CD4-positive, alpha-beta T cell (primary cell): ENCODE measurements at regions not wholly inside any gene's neighbourhood (a gene's known extent, or its start where the extent isn't known, plus 50 kb on each side); places are given as distances from the start of the nearest gene placed in this dataset.
A peak's percentile ranks its signal among the peaks of the same experiment; 100 is the strongest.

Experiments
- ATAC-seq: fragments of 200-7000 bp; cut with Tn5 transposase; one replicate; pipeline ENCODE4 v1.10.0; 2022; ENCODE audit warnings: mild to moderate bottlenecking; ENCODE audit not compliant: poor library complexity
- CTCF ChIA-PET: fragments of 350-600 bp; sonication (Branson Sonifier 250); formaldehyde crosslinking; loops from one replicate; lab custom pipeline; 2021; ENCODE audit warnings: antibody characterized with exemption, inconsistent platforms; lab: Charles Lee
- POLR2A ChIA-PET: fragments of 350-600 bp; sonication (Branson Sonifier 250); formaldehyde crosslinking; loops from one replicate; lab custom pipeline; 2021; ENCODE audit warnings: antibody characterized with exemption, inconsistent platforms; lab: Charles Lee
- DNase-seq, 14 experiments: peaks; one replicate each; pipeline ENCODE4 v3.0.0-alpha.2; 2013 to 2020; ENCODE audit warnings: mixed read lengths in 2 of 14
- H3K27ac ChIP-seq, 2 donors: one replicate each; pipeline versions ENCODE4 v1.5.1 to v1.7.0; 2013; ENCODE audit warnings: low read length in 2 of 2, low read depth in 1 of 2, mild to moderate bottlenecking in 1 of 2
- H3K27me3 ChIP-seq, 2 experiments: 1 replicate in 1 of 2; 2 replicates in 1 of 2; pipeline versions ENCODE4 v1.6.1 to v1.7.0; 2013; ENCODE audit warnings: low read length in 2 of 2, control low read depth in 1 of 2, mild to moderate bottlenecking in 1 of 2, moderate library complexity in 1 of 2; ENCODE audit not compliant: insufficient read depth in 2 of 2, control insufficient read depth in 1 of 2
- H3K36me3 ChIP-seq: one replicate; pipeline ENCODE4 v1.6.1; 2013; ENCODE audit warnings: low read length, control low read depth; ENCODE audit not compliant: insufficient read depth
- H3K4me1 ChIP-seq: one replicate; pipeline ENCODE4 v1.6.1; 2013; ENCODE audit warnings: low read length, control low read depth; ENCODE audit not compliant: insufficient read depth
- H3K4me3 ChIP-seq: one replicate; pipeline ENCODE4 v1.5.1; 2013; ENCODE audit warnings: mild to moderate bottlenecking, low read length, moderate library complexity
- H3K9me3 ChIP-seq, 2 experiments: 1 replicate in 1 of 2; 2 replicates in 1 of 2; pipeline versions ENCODE4 v1.6.1 to v1.7.0; 2013; ENCODE audit warnings: low read length in 2 of 2, mild to moderate bottlenecking in 2 of 2, control low read depth in 1 of 2, moderate library complexity in 1 of 2; ENCODE audit not compliant: control insufficient read depth in 1 of 2, insufficient read depth in 1 of 2
- H3K27ac Mint-ChIP-seq: one replicate; pipeline ENCODE4 v1.8.0; 2020; ENCODE audit warnings: mixed read lengths
- H3K27me3 Mint-ChIP-seq: one replicate; pipeline ENCODE4 v1.8.0; 2021; ENCODE audit warnings: mixed read lengths
- H3K36me3 Mint-ChIP-seq: one replicate; pipeline ENCODE4 v1.8.0; 2021; ENCODE audit warnings: low read depth, mixed read lengths
- H3K4me1 Mint-ChIP-seq: one replicate; pipeline ENCODE4 v1.8.0; 2021; ENCODE audit warnings: low read depth, mixed read lengths
- H3K4me3 Mint-ChIP-seq: one replicate; pipeline ENCODE4 v1.8.0; 2020; ENCODE audit warnings: mild to moderate bottlenecking, mixed read lengths
- H3K9me3 Mint-ChIP-seq: one replicate; pipeline ENCODE4 v1.8.0; 2020; ENCODE audit warnings: mixed read lengths
- CTCF ChIP-seq: fragments of 200-600 bp; IDR thresholded peaks from one replicate; pipeline ENCODE4 v1.8.0; 2022; ENCODE audit warnings: antibody characterized with exemption, mild to moderate bottlenecking
- intact Hi-C, 2 experiments: fragments of 100-400 bp; cut with DNase I in 1 of 2; cut with micrococcal nuclease in 1 of 2; formaldehyde crosslinking; loops; one replicate each; pipeline versions ENCODE4 v1.15.1 to v1.9.0; 2023 to 2025; cut with DNase I, micrococcal nuclease

GRCh38 chr5:82356021-82356420, 77.9 kb upstream of the RPS23 start:
- intact Hi-C loops, result loop anchor here (5.0 to 10.0 kb wide), 4 partner anchors 109 to 1359 kb away; partner anchors contain the start of genes TMEM167A (in 1 of the 2) and XRCC4 (in 1 of the 2)
- DNase-seq (no peak), ATAC-seq (no peak)
- POLR2A ChIA-PET, result no interaction called here
- peaks cover 24% of the 10 kb centered on the region for H3K4me1 ChIP-seq
- no peak overlapping the region for H3K27ac ChIP-seq
- no peak overlapping the region for H3K4me3 Mint-ChIP-seq
- no peaks in the 10 kb centered on the region for H3K27me3 Mint-ChIP-seq
- H3K4me1 Mint-ChIP-seq, result peaks cover 40% of the 10 kb centered on the region
- no peaks in the 10 kb centered on the region for H3K36me3 ChIP-seq
- H3K27ac Mint-ChIP-seq, result peak overlapping the region; percentile 6
- no peaks in the 10 kb centered on the region for H3K9me3 Mint-ChIP-seq
- H3K36me3 Mint-ChIP-seq, result no peaks in the 10 kb centered on the region
- H3K4me3 ChIP-seq, result no peak overlapping the region
- CTCF ChIA-PET, result no interaction called here
- no peaks in the 10 kb centered on the region for H3K9me3 ChIP-seq
- TF ChIP-seq CTCF, result no peak
- no peaks in the 10 kb centered on the region for H3K27me3 ChIP-seq

GRCh38 chr5:82355496-82355895, 77.3 kb upstream of the RPS23 start:
- no peak for DNase-seq
- H3K27me3 ChIP-seq, result no peaks in the 10 kb centered on the region
- peak overlapping the region; percentile 6 for H3K27ac Mint-ChIP-seq
- ChIA-PET CTCF (no interaction called here), POLR2A (no interaction called here)
- H3K4me1 ChIP-seq, result peaks cover 24% of the 10 kb centered on the region
- intact Hi-C loops, result loop anchor here (2.0 to 10.0 kb wide), 5 partner anchors 79 to 1359 kb away; partner anchors contain the start of genes TMEM167A (in 1 of the 2) and XRCC4 (in 1 of the 2)
- H3K36me3 Mint-ChIP-seq, result no peaks in the 10 kb centered on the region
- no peaks in the 10 kb centered on the region for H3K36me3 ChIP-seq
- H3K9me3 Mint-ChIP-seq, result no peaks in the 10 kb centered on the region
- H3K27me3 Mint-ChIP-seq, result no peaks in the 10 kb centered on the region
- no peak for ATAC-seq
- H3K27ac ChIP-seq, result no peak overlapping the region
- H3K4me1 Mint-ChIP-seq, result peaks cover 36% of the 10 kb centered on the region
- no peak overlapping the region for H3K4me3 Mint-ChIP-seq
- no peaks in the 10 kb centered on the region for H3K9me3 ChIP-seq
- H3K4me3 ChIP-seq, result no peak overlapping the region
- TF ChIP-seq CTCF, result no peak

- ChIA-PET CTCF (no interaction called here), POLR2A (interaction anchor here (0.9 kb wide), 1 partner anchor 77 kb away, joined by 3 read pairs; the partner anchor contains the start of gene RPS23)
- Histone ChIP-seq H3K27ac (no peak overlapping the region), H3K9me3 (no peaks in the 10 kb centered on the region), H3K4me1 (peaks cover 24% of the 10 kb centered on the region), H3K36me3 (no peaks in the 10 kb centered on the region), H3K27me3 (no peaks in the 10 kb centered on the region), H3K4me3 (no peak overlapping the region)
- intact Hi-C loops, result loop anchor here (2.0 to 10.0 kb wide), 5 partner anchors 78 to 1360 kb away; partner anchors contain the start of genes TMEM167A (in 1 of the 2) and XRCC4 (in 1 of the 2)
- no peaks in the 10 kb centered on the region for H3K9me3 Mint-ChIP-seq
- no peak for TF ChIP-seq CTCF
- H3K27me3 Mint-ChIP-seq, result no peaks in the 10 kb centered on the region
- no peak overlapping the region for H3K4me3 Mint-ChIP-seq
- no peak for DNase-seq
- no peak overlapping the region for H3K27ac Mint-ChIP-seq
- ATAC-seq, result no peak
- H3K4me1 Mint-ChIP-seq, result peaks cover 34% of the 10 kb centered on the region
- no peaks in the 10 kb centered on the region for H3K36me3 Mint-ChIP-seq
Measured at GRCh38 chr5:82355053-82355452, 76.9 kb upstream of the RPS23 start.
